ENCODE measurements at regions not wholly inside any gene's neighbourhood (a gene's known extent, or its start where the extent isn't known, plus 50 kb on each side); places are given as distances from the start of the nearest gene placed in this dataset.

- no peak for FAIRE-seq
- Histone ChIP-seq H2AFZ (ENCODE audit: low read length) (no peak overlapping the region), H4K91ac (replicated peaks; ENCODE audit: insufficient read length, low read length) (no peak overlapping the region), H3K27me3 (replicated peaks in 1 of 4; ENCODE audit: control insufficient read depth in 3 of 4, extremely low read depth in 1 of 4, insufficient read depth in 3 of 4, low read length in 3 of 4) (no peaks in the 10 kb centered on the region), H2BK15ac (ENCODE audit: low read length) (no peak overlapping the region), H3K18ac (ENCODE audit: extremely low read depth, low read length) (no peak overlapping the region), H3K9ac (replicated peaks in 1 of 4; ENCODE audit: extremely low read depth in 1 of 4, low read depth in 3 of 4, low read length in 3 of 4) (no peak overlapping the region), H2BK20ac (ENCODE audit: low read length) (no peak overlapping the region), H3K36me3 (ENCODE audit: control insufficient read depth in 2 of 4, insufficient read depth in 4 of 4, low read length in 3 of 4) (no peaks in the 10 kb centered on the region), H2BK5ac (ENCODE audit: low read depth, low read length) (no peak overlapping the region), H2BK12ac (ENCODE audit: low read depth, low read length) (no peak overlapping the region), H2BK120ac (replicated peaks; ENCODE audit: low read depth, low read length) (no peak overlapping the region), H3K23ac (ENCODE audit: insufficient read length) (no peak overlapping the region), H2AK5ac (ENCODE audit: low read depth, low read length) (no peak overlapping the region), H3K79me1 (ENCODE audit: low read depth, low read length) (no peaks in the 10 kb centered on the region), H4K20me1 (replicated peaks in 1 of 2; ENCODE audit: control insufficient read depth in 1 of 2, insufficient read depth in 2 of 2, low read length in 2 of 2) (no peaks in the 10 kb centered on the region), H3K4me2 (ENCODE audit: insufficient read depth in 1 of 2, low read depth in 2 of 2, low read length in 2 of 2) (no peak overlapping the region), H4K8ac (ENCODE audit: extremely low read depth, insufficient read depth, low read length) (no peak overlapping the region), H3K4ac (replicated peaks; ENCODE audit: insufficient read length, low read depth, low read length) (no peak overlapping the region), H3K14ac (ENCODE audit: insufficient read length) (no peak overlapping the region), H4K5ac (ENCODE audit: insufficient read length, low read depth, low read length) (no peak overlapping the region), H3K23me2 (ENCODE audit: low read depth, low read length) (no peaks in the 10 kb centered on the region), H3K9me3 (ENCODE audit: insufficient read depth in 2 of 2, low read depth in 1 of 2, low read length in 1 of 2) (no peaks in the 10 kb centered on the region), H3K27ac (ENCODE audit: low read depth, low read length) (no peak overlapping the region), H3K4me3 (ENCODE audit: extremely low read depth in 1 of 4, insufficient read depth in 2 of 4, low read depth in 3 of 4, low read length in 4 of 4) (no peak overlapping the region), H3K79me2 (ENCODE audit: control insufficient read depth in 1 of 2, insufficient read depth in 2 of 2, low read length in 2 of 2) (no peaks in the 10 kb centered on the region), H3K4me1 (replicated peaks in 1 of 4; ENCODE audit: control insufficient read depth in 3 of 4, insufficient read depth in 4 of 4, low read length in 3 of 4) (peaks cover 0 to 5% (median 0%) of the 10 kb centered on the region in 4 experiments; a peak in 1 of 7 replicates), H3K56ac (replicated peaks; ENCODE audit: insufficient read length, low read depth, low read length) (no peak overlapping the region)
- no peak for DNase-seq (ENCODE audit: low read depth in 1 of 2, low spot score in 2 of 2)
- POLR2A ChIA-PET (ENCODE audit: partially characterized antibody): no interaction called here
- 91% methylated on average over 7 of the region's 7 CpGs; no CpG with 5 or more reads in 1 of the 2 experiments for WGBS, 2 experiments (ENCODE audit: extremely low coverage in 1 of 2, insufficient coverage in 1 of 2, insufficient read length in 1 of 2, insufficient replicate concordance in 2 of 2, low coverage in 1 of 2, low lambda C conversion rate in 2 of 2, missing lambda C conversion rate in 1 of 2)
- CTCF ChIA-PET (ENCODE audit: partially characterized antibody): interaction anchor here (0.8 to 2.2 kb wide), 21 partner anchors 9 to 1199 kb away, joined by 3 to 22 read pairs (median 8); partner anchors contain the start of gene TRIB2
- no peak for TF ChIP-seq PHF8 (conservative IDR thresholded peaks at IDR 0.05; ENCODE audit: low read depth, low read length)
- no peak for TF ChIP-seq FOSL1 (IDR thresholded peaks at IDR 0.05; ENCODE audit: insufficient read depth, low read depth, low read length)
- no peak for TF ChIP-seq KDM5A (IDR thresholded peaks at IDR 0.05; ENCODE audit: low read length)
- TF ChIP-seq E2F6 (IDR thresholded peaks at IDR 0.05): no peak
- no peak for TF ChIP-seq ZNF274 (IDR thresholded peaks at IDR 0.05; ENCODE audit: borderline replicate concordance, extremely low read depth, low read length)
- TF ChIP-seq POLR2AphosphoS5 (IDR thresholded peaks at IDR 0.05; ENCODE audit: low read depth, low read length): no peak
- no peak for TF ChIP-seq SUZ12 (IDR thresholded peaks at IDR 0.05; ENCODE audit: low read length)
Measured at GRCh38 chr2:13005761-13006335, 289.1 kb downstream of the TRIB2 start.

All from H1 (cell line).